RWPE1 (cell line): ENCODE measurements at regions not wholly inside any gene's neighbourhood (a gene's known extent, or its start where the extent isn't known, plus 50 kb on each side); places are given as distances from the start of the nearest gene placed in this dataset.

ENCODE experiments used
- CTCF ChIA-PET: fragments of 350-600 bp; sonication (Branson Sonifier 250); formaldehyde crosslinking; extraction: SDS; loops from one replicate; lab custom pipeline; 2021; lab: Yijun Ruan, JAX
- POLR2A ChIA-PET: fragments of 400-600 bp; formaldehyde crosslinking; extraction: SDS; loops from one replicate; lab custom pipeline; 2020; ENCODE audit warnings: antibody characterized with exemption; ENCODE audit not compliant: low non-redundant PET; lab: Yijun Ruan, JAX
- DNase-seq: peaks from one replicate; pipeline ENCODE4 v3.0.0; 2012; ENCODE audit warnings: low spot score
- H3K27ac ChIP-seq: fragments of 450-650 bp; 2 replicates; pipeline ENCODE4 v1.5.1; 2017
- CTCF ChIP-seq: fragments of 450-650 bp; conservative IDR thresholded peaks from 2 replicates; pipeline ENCODE4 v1.5.1; 2017; ENCODE audit warnings: low read depth, mild to moderate bottlenecking

- ChIA-PET CTCF (interaction anchor here (1.2 kb wide), 1 partner anchor 9 kb away, joined by 5 read pairs; no protein-coding TSS in a partner anchor), POLR2A (no interaction called here)
- H3K27ac ChIP-seq, result no peak overlapping the region
- no peak for TF ChIP-seq CTCF
- DNase-seq, result no peak
Measured at GRCh38 chr9:17846948-17847655, 268.2 kb downstream of the SH3GL2 start.

- H3K27ac ChIP-seq, result no peak overlapping the region
- ChIA-PET POLR2A (no interaction called here), CTCF (interaction anchor here (1.2 kb wide), 1 partner anchor 10 kb away, joined by 5 read pairs; no protein-coding TSS in a partner anchor)
- no peak for TF ChIP-seq CTCF
- no peak for DNase-seq
Measured at GRCh38 chr9:17847908-17848307, 269.0 kb downstream of the SH3GL2 start.

- ChIA-PET CTCF (no interaction called here), POLR2A (no interaction called here)
- TF ChIP-seq CTCF, result no peak
- H3K27ac ChIP-seq, result no peak overlapping the region
- DNase-seq, result no peak
Measured at GRCh38 chr9:17852108-17852507, 273.2 kb downstream of the SH3GL2 start.

- POLR2A ChIA-PET, result no interaction called here
- no peak overlapping the region for H3K27ac ChIP-seq
- DNase-seq, result no peak
- CTCF ChIA-PET, result no interaction called here
- TF ChIP-seq CTCF, result no peak
Measured at GRCh38 chr9:17854487-17854886, 275.6 kb downstream of the SH3GL2 start.

- no peak for DNase-seq
- TF ChIP-seq CTCF, result no peak
- CTCF ChIA-PET, result no interaction called here
- POLR2A ChIA-PET, result no interaction called here
- no peak overlapping the region for H3K27ac ChIP-seq
Measured at GRCh38 chr9:17856995-17857394, 278.1 kb downstream of the SH3GL2 start.

GRCh38 chr9:17859228-17859627, 280.4 kb downstream of the SH3GL2 start:
- CTCF ChIA-PET, result no interaction called here
- H3K27ac ChIP-seq, result no peak overlapping the region
- no peak for DNase-seq
- POLR2A ChIA-PET, result no interaction called here
- no peak for TF ChIP-seq CTCF
